ENCODE measurements at regions not wholly inside any gene's neighbourhood (a gene's known extent, or its start where the extent isn't known, plus 50 kb on each side); places are given as distances from the start of the nearest gene placed in this dataset.

- TF ChIP-seq CTCF (IDR thresholded peaks at IDR 0.05; ENCODE audit: poor library complexity, severe bottlenecking) (no peak), SMC3 (conservative IDR thresholded peaks at IDR 0.05; ENCODE audit: poor library complexity) (no peak), POLR2AphosphoS5 (IDR thresholded peaks at IDR 0.05) (no peak), REST (IDR thresholded peaks at IDR 0.05; ENCODE audit: borderline replicate concordance) (no peak), RAD21 (conservative IDR thresholded peaks at IDR 0.05) (no peak), EZH2 (IDR thresholded peaks at IDR 0.05; ENCODE audit: borderline replicate concordance, insufficient read depth, low read length, poor library complexity, severe bottlenecking) (no peak), EP300 (conservative IDR thresholded peaks at IDR 0.05; ENCODE audit: poor library complexity, severe bottlenecking) (no peak), TAF1 (IDR thresholded peaks at IDR 0.05; ENCODE audit: low read depth) (no peak), MXI1 (conservative IDR thresholded peaks at IDR 0.05; ENCODE audit: poor library complexity, severe bottlenecking) (no peak)
Observed at GRCh38 chr20:56690531-56691175, 61.5 kb downstream of the TFAP2C start.
